ENCODE measurements at regions not wholly inside any gene's neighbourhood (a gene's known extent, or its start where the extent isn't known, plus 50 kb on each side); places are given as distances from the start of the nearest gene placed in this dataset.
"Not testable (repeated sequence)": the region's sequence is repeated elsewhere in the genome, so short reads cannot be mapped to it uniquely, and the experiment has no call there.

DNA sequence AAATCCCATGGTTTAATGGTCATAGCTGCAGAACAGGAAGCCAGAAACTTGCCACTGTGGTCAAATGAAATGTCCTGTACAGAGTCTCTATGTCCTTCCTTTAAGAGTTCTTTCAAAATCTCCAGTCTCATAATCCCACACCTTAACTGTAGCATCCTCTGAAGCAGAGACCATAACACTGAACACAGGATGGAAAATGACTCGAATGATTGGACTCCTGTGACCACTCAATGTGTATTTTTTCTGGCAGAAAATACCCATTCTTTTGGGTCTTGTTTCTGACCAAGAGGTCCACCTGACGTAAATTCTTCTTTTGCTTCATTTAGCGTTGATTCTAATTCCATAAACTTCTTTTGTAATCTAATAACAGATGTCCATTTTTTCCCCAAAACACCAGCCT lies 181.4 kb upstream of the PLGLB2 start:
- CTCF ChIA-PET; intact Hi-C loops (cut with micrococcal nuclease); dilution Hi-C loops (cut with MboI; ENCODE audit: extremely low pct_ligation_motif_present, low sequenced_read_pairs): not testable (repeated sequence)

GRCh38 chr2:87567093-87567492 lies 180.8 kb upstream of the PLGLB2 start:
- BruUV-seq (replicated peaks); CTCF ChIA-PET; H3K9ac ChIP-seq (replicated peaks; ENCODE audit: extremely low read depth, insufficient read depth, low read length); H3K9me3 ChIP-seq (replicated peaks; ENCODE audit: control insufficient read depth, insufficient read depth, low read length); H3K79me2 ChIP-seq (ENCODE audit: control insufficient read depth, insufficient read depth, low read length); POLR2A ChIA-PET; H4K20me1 ChIP-seq (replicated peaks; ENCODE audit: control insufficient read depth, extremely low read depth, insufficient read depth, low read length); H3K27me3 ChIP-seq (ENCODE audit: control insufficient read depth in 2 of 2, insufficient read depth in 2 of 2, low read length in 2 of 2); dilution Hi-C loops (cut with MboI; ENCODE audit: extremely low pct_ligation_motif_present, low sequenced_read_pairs); DNase-seq (ENCODE audit: low read depth, low spot score); FAIRE-seq; H3K27ac ChIP-seq (ENCODE audit: insufficient read depth, low read depth, low read length); H3K36me3 ChIP-seq (ENCODE audit: control insufficient read depth in 2 of 2, extremely low read depth in 1 of 2, insufficient read depth in 2 of 2, low read length in 2 of 2); H3K4me3 ChIP-seq (replicated peaks in 1 of 3; ENCODE audit: insufficient read depth in 1 of 3, low read depth in 1 of 3, low read length in 3 of 3); H2AFZ ChIP-seq (ENCODE audit: low read depth, low read length); H3K4me2 ChIP-seq (ENCODE audit: insufficient read depth, low read length); intact Hi-C loops (cut with micrococcal nuclease); H3K4me1 ChIP-seq (ENCODE audit: control insufficient read depth, extremely low read depth, insufficient read depth, low read length); H3K9me1 ChIP-seq (replicated peaks; ENCODE audit: control insufficient read depth, extremely low read depth, insufficient read depth, low read length): not testable (repeated sequence)

More for the DNA sequence above, 181.4 kb upstream of the PLGLB2 start:
- H3K4me2 ChIP-seq (ENCODE audit: insufficient read depth, low read length); H4K20me1 ChIP-seq (replicated peaks; ENCODE audit: control insufficient read depth, extremely low read depth, insufficient read depth, low read length); H3K27ac ChIP-seq (ENCODE audit: insufficient read depth, low read depth, low read length); DNase-seq (ENCODE audit: low read depth, low spot score); H3K79me2 ChIP-seq (ENCODE audit: control insufficient read depth, insufficient read depth, low read length); H3K4me3 ChIP-seq (replicated peaks in 1 of 3; ENCODE audit: insufficient read depth in 1 of 3, low read depth in 1 of 3, low read length in 3 of 3); H3K9me3 ChIP-seq (replicated peaks; ENCODE audit: control insufficient read depth, insufficient read depth, low read length); H3K9ac ChIP-seq (replicated peaks; ENCODE audit: extremely low read depth, insufficient read depth, low read length); FAIRE-seq; H3K27me3 ChIP-seq (ENCODE audit: control insufficient read depth in 2 of 2, insufficient read depth in 2 of 2, low read length in 2 of 2); H3K36me3 ChIP-seq (ENCODE audit: control insufficient read depth in 2 of 2, extremely low read depth in 1 of 2, insufficient read depth in 2 of 2, low read length in 2 of 2); H2AFZ ChIP-seq (ENCODE audit: low read depth, low read length); H3K9me1 ChIP-seq (replicated peaks; ENCODE audit: control insufficient read depth, extremely low read depth, insufficient read depth, low read length); BruUV-seq (replicated peaks); H3K4me1 ChIP-seq (ENCODE audit: control insufficient read depth, extremely low read depth, insufficient read depth, low read length); POLR2A ChIA-PET: not testable (repeated sequence)

DNA sequence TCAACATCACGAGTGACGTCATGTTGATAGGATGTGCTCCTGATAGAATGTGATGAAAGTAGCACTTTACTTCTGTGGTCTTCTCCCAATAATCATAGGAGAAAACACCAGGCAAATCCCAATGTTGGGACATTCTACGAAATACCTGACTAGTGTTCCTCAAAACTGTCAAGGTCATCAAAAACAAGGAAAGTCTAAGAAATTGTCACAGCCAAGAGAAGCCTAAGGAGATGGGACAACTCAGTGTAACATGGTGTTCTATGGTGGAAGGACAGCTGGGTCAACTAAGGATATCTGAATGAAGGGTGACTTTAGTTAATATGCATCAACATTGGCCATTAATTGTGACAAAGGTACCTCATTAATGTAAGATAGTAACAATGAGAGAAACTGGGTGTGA lies 180.0 kb upstream of the PLGLB2 start:
- H3K9me1 ChIP-seq (replicated peaks; ENCODE audit: control insufficient read depth, extremely low read depth, insufficient read depth, low read length); POLR2A ChIA-PET; H4K20me1 ChIP-seq (replicated peaks; ENCODE audit: control insufficient read depth, extremely low read depth, insufficient read depth, low read length); H2AFZ ChIP-seq (ENCODE audit: low read depth, low read length); H3K4me2 ChIP-seq (ENCODE audit: insufficient read depth, low read length); H3K4me1 ChIP-seq (ENCODE audit: control insufficient read depth, extremely low read depth, insufficient read depth, low read length); H3K79me2 ChIP-seq (ENCODE audit: control insufficient read depth, insufficient read depth, low read length); H3K36me3 ChIP-seq (ENCODE audit: control insufficient read depth in 2 of 2, extremely low read depth in 1 of 2, insufficient read depth in 2 of 2, low read length in 2 of 2); H3K9ac ChIP-seq (replicated peaks; ENCODE audit: extremely low read depth, insufficient read depth, low read length); H3K27ac ChIP-seq (ENCODE audit: insufficient read depth, low read depth, low read length); dilution Hi-C loops (cut with MboI; ENCODE audit: extremely low pct_ligation_motif_present, low sequenced_read_pairs); H3K9me3 ChIP-seq (replicated peaks; ENCODE audit: control insufficient read depth, insufficient read depth, low read length); intact Hi-C loops (cut with micrococcal nuclease); DNase-seq (ENCODE audit: low read depth, low spot score); H3K27me3 ChIP-seq (ENCODE audit: control insufficient read depth in 2 of 2, insufficient read depth in 2 of 2, low read length in 2 of 2); BruUV-seq (replicated peaks); H3K4me3 ChIP-seq (replicated peaks in 1 of 3; ENCODE audit: insufficient read depth in 1 of 3, low read depth in 1 of 3, low read length in 3 of 3); CTCF ChIA-PET: not testable (repeated sequence)
- FAIRE-seq: peak; percentile 69

GRCh38 chr2:87568554-87569278 lies 179.2 kb upstream of the PLGLB2 start:
- H3K9me3 ChIP-seq (replicated peaks; ENCODE audit: control insufficient read depth, insufficient read depth, low read length); H3K4me3 ChIP-seq (replicated peaks in 1 of 3; ENCODE audit: insufficient read depth in 1 of 3, low read depth in 1 of 3, low read length in 3 of 3); H2AFZ ChIP-seq (ENCODE audit: low read depth, low read length); H4K20me1 ChIP-seq (replicated peaks; ENCODE audit: control insufficient read depth, extremely low read depth, insufficient read depth, low read length); CTCF ChIA-PET; DNase-seq (ENCODE audit: low read depth, low spot score); H3K4me1 ChIP-seq (ENCODE audit: control insufficient read depth, extremely low read depth, insufficient read depth, low read length); intact Hi-C loops (cut with micrococcal nuclease); H3K27me3 ChIP-seq (ENCODE audit: control insufficient read depth in 2 of 2, insufficient read depth in 2 of 2, low read length in 2 of 2); H3K4me2 ChIP-seq (ENCODE audit: insufficient read depth, low read length); H3K79me2 ChIP-seq (ENCODE audit: control insufficient read depth, insufficient read depth, low read length); H3K9ac ChIP-seq (replicated peaks; ENCODE audit: extremely low read depth, insufficient read depth, low read length); BruUV-seq (replicated peaks); POLR2A ChIA-PET; dilution Hi-C loops (cut with MboI; ENCODE audit: extremely low pct_ligation_motif_present, low sequenced_read_pairs); H3K36me3 ChIP-seq (ENCODE audit: control insufficient read depth in 2 of 2, extremely low read depth in 1 of 2, insufficient read depth in 2 of 2, low read length in 2 of 2); H3K27ac ChIP-seq (ENCODE audit: insufficient read depth, low read depth, low read length); H3K9me1 ChIP-seq (replicated peaks; ENCODE audit: control insufficient read depth, extremely low read depth, insufficient read depth, low read length): not testable (repeated sequence)
- FAIRE-seq: peak; percentile 35
